GM10266 (cell line): ENCODE measurements at regions not wholly inside any gene's neighbourhood (a gene's known extent, or its start where the extent isn't known, plus 50 kb on each side); places are given as distances from the start of the nearest gene placed in this dataset.

Experiments
- DNase-seq: peaks from one replicate; pipeline ENCODE4 v3.0.0; 2012; ENCODE audit errors: extremely low spot score
- TF ChIP-seq, protein P1 (sequence below): IDR thresholded peaks from 2 replicates; pipeline ENCODE4 v1.5.1; 2012; ENCODE audit warnings: mild to moderate bottlenecking, low read depth; ENCODE audit not compliant: control insufficient read depth, insufficient read depth; ENCODE audit errors: missing control alignments

DNA sequence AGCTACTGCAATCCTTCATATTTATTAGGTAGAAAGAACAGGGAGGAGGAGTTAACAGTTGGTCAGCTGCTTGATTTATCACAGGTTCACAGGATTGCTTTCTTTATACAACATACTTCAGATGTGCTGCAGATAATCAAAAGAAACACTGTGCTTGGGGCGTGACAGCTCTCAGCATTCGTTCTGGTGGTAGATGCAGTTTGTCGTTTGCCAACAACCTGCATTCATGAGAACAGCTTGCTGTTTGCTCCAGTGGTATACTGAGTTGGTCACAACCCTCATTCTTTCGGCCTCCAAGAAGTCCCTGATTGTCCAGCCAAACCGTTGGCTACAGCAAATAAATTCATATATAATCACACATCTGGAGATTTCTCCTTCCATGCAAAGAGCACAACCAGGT lies 120.5 kb downstream of the ZNF280B start:
- no peak for DNase-seq
- TF ChIP-seq, protein P1, sequence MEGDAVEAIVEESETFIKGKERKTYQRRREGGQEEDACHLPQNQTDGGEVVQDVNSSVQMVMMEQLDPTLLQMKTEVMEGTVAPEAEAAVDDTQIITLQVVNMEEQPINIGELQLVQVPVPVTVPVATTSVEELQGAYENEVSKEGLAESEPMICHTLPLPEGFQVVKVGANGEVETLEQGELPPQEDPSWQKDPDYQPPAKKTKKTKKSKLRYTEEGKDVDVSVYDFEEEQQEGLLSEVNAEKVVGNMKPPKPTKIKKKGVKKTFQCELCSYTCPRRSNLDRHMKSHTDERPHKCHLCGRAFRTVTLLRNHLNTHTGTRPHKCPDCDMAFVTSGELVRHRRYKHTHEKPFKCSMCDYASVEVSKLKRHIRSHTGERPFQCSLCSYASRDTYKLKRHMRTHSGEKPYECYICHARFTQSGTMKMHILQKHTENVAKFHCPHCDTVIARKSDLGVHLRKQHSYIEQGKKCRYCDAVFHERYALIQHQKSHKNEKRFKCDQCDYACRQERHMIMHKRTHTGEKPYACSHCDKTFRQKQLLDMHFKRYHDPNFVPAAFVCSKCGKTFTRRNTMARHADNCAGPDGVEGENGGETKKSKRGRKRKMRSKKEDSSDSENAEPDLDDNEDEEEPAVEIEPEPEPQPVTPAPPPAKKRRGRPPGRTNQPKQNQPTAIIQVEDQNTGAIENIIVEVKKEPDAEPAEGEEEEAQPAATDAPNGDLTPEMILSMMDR: no peak

DNA sequence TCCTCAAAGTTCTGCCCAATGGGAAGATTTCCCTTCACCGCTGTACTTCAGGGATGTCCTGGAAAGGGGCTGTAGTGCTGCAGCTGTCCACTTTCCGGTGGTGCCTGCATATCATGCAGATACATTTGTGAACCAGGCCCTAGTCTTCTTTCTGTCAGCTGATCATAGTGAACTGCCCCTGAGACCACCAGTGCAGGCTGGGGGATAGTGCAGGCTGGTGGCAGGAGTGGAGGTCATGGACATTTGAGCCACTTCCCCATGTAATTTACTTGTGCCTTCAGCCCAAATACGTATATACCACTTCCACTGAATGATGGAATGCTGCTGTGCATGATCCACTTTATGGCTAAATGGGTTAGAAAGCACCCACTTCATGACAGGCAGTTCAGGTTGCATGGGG lies 120.0 kb downstream of the ZNF280B start:
- no peak for DNase-seq
- TF ChIP-seq, protein P1: no peak

DNA sequence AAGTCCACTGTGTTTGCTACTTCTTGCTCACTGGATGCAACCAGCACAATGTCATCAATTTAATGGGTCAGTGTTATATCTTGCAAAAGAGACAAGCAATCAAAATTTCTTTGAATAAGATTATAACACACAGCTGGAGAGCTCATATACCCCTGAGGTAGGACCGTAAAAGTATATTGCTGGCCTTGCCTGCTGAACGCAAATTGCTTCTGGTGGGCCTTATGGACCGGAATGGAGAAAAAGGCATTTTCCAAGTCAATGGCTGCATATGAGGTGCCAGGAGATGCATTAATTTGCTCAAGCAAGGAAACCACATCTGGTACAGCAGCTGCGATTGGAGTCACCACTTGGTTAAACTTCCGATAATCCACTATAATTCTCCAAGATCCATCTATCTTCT lies 119.1 kb downstream of the ZNF280B start:
- no peak for DNase-seq
- TF ChIP-seq, protein P1: no peak

DNA sequence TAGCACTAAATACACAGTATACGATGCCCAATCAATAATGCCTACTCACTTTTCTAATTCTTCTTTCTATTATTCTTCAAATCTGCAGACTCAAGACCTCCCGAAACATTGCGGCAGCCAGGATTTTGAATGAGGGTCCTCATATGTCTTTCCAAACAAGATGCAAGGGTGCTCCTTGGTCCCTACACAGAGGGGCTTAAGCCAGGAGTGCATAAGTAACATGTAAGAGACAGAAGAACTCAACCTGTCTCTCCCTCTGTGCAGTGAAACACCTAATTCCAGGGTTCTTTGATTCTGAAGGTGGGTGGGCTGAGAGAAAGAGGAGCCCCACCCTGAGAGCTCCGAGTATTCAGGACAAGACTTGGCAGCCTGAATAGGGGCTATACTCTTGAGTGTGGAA lies 117.6 kb downstream of the ZNF280B start:
- TF ChIP-seq, protein P1: no peak
- no peak for DNase-seq

DNA sequence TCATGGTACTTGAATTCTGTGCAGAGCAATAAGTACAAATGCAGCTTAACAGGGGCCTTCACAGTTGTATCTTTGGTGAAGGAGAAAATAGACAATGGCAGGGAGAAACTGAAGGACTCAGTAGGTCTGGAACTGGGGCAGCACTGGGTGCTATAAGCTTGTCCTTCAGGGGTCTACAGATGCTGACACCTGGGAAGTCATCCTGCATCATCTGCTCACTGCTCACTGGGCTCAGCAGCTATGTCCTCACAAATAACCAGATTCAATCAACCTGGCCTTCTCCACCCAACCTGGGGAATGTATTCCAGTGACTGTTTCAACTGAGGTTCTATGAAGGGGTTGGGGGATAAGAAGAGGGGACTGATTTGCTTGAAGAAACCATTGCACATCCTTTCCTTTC lies 117.0 kb downstream of the ZNF280B start:
- no peak for DNase-seq
- TF ChIP-seq, protein P1: no peak

DNA sequence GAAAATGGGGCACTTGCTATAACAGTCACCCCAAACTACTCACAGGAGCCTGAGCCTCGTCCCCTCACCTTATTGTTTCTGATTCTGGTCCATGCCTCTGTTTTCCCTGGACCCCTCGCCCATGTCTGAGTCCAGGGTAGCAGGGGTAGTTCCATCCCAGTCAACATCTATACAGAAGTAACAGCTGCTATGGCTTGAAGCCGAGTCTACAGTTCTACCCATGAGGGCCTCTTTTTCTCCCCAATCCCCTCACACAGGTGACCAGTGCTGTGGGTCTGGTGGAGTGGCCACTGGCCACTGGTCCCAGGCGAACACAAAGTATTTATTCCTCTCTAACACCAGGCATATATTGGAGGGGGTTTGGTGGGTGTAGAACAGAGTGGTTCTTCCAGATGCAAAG lies 116.4 kb downstream of the ZNF280B start:
- no peak for DNase-seq
- TF ChIP-seq, protein P1: no peak

DNA sequence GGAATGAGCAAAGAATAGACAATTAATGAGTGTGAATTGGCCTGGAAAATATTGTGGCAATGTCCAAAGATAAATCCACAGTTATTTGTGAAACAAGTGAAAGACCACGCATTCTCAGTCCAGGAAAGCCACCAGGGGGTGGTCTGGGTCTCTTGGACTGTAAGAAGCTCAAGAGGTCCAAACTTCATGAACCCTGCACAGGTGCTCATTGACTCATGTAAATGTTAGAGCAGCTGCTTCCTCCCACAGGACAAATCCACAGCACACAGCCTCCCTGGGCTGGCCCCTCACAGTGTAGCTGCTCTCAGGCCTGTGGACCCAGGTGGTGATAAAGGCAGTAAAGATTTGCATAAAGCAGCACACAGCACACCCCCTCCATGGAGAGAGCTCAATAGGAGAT lies 114.0 kb downstream of the ZNF280B start:
- TF ChIP-seq, protein P1: no peak

More for the DNA sequence above, 114.0 kb downstream of the ZNF280B start:
- DNase-seq: no peak
